DMS 273 (cell line): ENCODE measurements at regions not wholly inside any gene's neighbourhood (a gene's known extent, or its start where the extent isn't known, plus 50 kb on each side); places are given as distances from the start of the nearest gene placed in this dataset.

Experiments
- DNase-seq: peaks from one replicate; lab custom pipeline; 2025; ENCODE audit not compliant: unreplicated experiment; lab: John Stamatoyannopoulos, UW

GRCh38 chr2:71783215-71783614 is 329.9 kb downstream of the DYSF start:
- DNase-seq: no peak

DNA sequence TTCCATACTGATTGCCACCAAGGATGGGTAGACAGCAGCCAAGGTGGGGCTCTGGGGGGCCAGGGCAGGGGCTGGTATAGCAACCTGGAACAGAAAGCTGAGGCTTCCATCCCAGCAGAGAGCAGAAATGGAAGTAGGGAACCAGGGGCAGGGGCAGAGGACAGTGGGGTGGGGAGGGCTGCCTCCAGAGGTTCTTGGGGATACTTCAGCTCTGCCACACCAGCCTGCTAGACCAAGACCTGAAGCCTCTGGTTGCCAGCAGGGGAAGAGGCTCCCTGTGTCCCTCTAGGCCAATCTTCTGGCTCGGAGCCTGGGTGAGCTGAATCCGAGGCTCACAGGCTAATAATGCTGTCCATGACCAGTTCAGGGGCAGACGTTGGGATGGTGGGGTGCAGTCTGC is 329.0 kb downstream of the DYSF start:
- DNase-seq: no peak

- no peak for DNase-seq
Observed at GRCh38 chr2:71781695-71782228, 328.4 kb downstream of the DYSF start.

DNA sequence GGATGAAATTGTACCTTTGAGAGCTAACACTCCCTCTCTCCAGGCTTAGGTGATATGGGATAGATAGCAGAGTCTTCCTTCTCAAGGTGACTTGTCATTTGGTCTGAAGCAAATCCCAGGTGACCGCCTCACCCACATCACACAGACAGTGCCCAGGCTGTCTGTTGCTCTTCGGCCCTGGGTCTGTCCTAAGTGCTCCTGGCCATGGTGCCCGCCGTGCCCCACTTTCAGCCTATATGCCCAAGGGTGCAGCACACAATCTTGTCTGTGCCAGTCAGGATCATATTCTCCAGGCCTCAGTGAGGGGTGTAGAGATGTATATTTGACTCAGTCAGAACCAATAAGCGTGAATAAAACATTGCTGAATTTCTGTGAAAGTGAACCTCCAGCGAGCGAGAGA is 326.8 kb downstream of the DYSF start:
- DNase-seq: no peak

DNA sequence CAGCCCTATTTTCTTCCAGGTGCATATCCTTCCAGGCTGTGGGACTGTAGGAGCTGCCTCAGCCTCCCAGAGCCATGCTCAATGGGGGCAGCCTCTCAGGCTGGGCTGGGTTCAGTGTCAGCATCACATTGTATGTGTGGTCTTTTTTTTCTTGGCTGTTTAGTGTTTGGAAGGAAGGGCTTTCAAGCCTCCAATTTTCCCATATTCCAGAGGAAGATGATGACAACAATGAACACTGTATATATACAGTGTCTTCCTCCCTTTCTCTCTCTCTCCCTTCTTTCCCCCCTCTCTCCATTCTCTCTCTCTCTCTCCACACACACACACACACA is 326.4 kb downstream of the DYSF start:
- DNase-seq: no peak

DNA sequence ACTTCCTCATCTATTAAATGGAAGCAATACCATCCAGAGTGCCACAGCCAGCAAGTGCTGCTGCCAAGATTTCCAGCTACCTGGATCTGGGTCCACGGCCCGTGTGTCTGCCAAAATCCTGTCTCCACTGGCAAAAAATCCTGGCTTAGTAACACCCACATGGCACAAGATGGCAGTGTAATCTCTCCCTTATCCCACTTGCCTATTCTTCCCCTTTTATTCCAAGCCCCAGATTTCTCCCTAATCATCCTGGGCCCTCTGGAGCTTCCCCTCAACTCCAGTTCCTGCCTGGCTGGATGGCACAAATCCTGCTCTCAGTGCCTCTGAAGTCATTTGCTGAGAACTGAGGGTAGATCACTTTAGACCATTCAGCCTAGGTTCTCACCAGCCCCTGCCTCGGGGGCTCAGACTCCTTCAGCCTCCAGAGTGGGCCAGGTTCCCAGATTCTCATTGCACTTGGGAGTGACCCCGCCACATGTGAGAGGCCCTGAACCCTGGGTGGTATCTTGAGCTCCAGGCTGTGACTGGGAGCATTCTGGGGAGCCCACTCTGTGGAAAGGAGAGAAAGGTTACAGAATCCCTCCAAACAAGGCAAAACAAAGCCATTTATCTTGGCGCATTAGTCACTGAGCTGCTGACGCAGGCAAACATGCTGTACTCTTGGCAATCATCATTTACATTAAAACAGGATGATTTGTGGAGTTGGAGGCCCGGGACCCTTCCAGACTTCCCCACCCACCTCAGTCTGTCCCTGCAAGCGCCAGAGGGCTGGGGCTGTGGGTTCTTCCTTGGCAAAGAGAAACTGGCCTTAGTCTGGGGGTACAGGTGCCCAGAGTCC is 325.8 kb downstream of the DYSF start:
- DNase-seq: peak; percentile 47

DNA sequence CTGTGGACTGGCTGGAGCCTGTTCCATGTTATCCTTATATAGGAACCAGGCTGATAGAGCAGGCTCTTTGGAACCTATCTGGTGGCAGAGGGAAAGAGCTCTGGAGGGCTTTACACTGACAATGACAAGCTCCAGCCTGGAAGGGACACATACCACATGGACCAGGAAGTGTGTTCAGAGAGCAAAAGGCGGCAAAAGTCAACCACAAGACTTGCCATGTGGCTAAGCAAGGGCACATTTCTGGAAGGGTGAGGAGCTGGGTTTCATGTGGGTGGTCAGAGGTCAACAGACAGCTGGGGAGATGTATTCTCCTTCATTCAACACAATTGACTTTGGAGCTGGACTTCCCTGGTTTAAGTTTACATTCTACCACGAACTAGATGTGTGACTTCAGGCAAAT is 325.2 kb downstream of the DYSF start:
- DNase-seq: no peak

GRCh38 chr2:71777946-71778345 is 324.6 kb downstream of the DYSF start:
- DNase-seq: no peak

- DNase-seq: no peak
Observed at GRCh38 chr2:71776227-71776626, 322.9 kb downstream of the DYSF start.

GRCh38 chr2:71773218-71773617 is 319.9 kb downstream of the DYSF start:
- DNase-seq: no peak

GRCh38 chr2:71772510-71773172 is 319.3 kb downstream of the DYSF start:
- no peak for DNase-seq

DNA sequence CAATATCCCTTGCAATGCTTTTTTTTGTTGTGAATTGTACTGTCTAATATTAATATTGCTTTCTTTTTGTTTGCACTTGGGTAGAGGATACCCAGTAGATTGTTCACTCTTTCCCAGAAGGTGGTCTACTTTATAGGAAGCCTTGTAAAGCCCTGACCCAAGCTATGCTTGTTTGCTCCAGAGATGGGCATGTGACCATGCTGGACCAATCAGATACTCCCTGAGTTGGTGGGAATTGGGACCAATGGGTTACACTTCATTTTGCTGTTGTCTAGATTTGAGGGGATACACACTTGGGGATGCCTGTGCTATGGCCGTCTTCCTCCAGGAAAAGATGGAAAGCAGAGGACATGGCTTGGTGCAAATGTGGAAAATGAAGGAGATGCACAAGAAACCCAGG is 314.3 kb downstream of the DYSF start:
- DNase-seq: no peak

DNA sequence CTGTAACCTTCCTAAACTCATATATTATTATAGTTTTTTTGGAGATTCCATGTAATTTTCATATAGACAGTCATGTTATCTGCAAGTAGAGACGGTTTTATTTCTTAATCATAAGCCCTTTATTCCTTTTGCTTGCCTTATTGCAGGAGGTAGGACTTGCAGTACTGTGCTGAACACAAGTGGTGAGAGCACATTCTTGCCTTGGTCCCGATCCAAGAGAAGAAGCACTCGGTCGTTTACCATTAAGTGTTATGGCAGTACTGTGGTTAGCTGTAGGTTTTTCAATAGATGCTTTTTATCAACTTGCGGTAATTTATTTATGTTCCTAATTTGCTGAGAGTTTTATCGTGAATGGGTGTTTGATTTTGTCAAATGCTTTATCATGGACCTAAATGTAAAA is 305.7 kb downstream of the DYSF start:
- DNase-seq: no peak

GRCh38 chr2:71757351-71757750 is 304.0 kb downstream of the DYSF start:
- no peak for DNase-seq

GRCh38 chr2:71756280-71756906 is 303.0 kb downstream of the DYSF start:
- DNase-seq: no peak

DNA sequence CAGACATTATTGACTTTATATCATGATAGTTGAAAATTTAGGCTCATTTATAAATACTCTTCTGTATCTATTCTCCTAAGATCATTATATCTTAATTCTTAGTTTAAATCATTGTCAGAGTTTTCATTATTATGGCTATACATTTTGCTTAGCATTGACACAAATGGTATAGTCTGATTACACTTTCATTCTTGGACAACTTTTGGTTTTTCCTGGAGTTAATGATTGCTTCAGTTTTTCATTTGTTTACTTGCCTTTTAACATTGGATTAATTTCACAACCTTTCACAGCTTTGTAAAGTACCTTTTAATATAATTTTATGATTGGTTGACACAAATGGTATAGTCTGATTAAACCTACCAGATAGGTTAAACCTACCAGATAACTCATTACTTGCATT is 298.2 kb downstream of the DYSF start:
- DNase-seq: no peak

GRCh38 chr2:71749671-71750101 is 296.3 kb downstream of the DYSF start:
- DNase-seq: peak; percentile 86

GRCh38 chr2:71748227-71748626 is 294.9 kb downstream of the DYSF start:
- no peak for DNase-seq

DNA sequence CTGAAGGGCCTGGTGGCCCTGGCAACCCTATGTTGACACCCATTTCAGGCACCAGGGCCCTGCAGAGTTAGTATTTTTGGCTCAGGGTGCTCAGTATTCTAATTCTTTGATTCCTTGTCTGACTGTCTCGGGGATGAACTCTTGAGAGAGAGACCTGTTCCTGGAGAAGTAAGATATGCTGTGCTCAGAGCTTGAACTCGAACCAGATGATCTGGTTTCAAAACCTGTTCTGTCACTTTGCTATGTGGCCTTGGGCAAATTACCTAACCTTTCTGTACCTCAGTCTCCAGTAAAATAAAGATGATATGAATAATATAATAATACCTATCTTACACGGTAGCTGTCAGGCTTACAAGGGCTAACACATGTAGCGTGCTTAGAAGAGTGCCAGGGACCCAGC is 294.2 kb downstream of the DYSF start:
- DNase-seq: no peak

DNA sequence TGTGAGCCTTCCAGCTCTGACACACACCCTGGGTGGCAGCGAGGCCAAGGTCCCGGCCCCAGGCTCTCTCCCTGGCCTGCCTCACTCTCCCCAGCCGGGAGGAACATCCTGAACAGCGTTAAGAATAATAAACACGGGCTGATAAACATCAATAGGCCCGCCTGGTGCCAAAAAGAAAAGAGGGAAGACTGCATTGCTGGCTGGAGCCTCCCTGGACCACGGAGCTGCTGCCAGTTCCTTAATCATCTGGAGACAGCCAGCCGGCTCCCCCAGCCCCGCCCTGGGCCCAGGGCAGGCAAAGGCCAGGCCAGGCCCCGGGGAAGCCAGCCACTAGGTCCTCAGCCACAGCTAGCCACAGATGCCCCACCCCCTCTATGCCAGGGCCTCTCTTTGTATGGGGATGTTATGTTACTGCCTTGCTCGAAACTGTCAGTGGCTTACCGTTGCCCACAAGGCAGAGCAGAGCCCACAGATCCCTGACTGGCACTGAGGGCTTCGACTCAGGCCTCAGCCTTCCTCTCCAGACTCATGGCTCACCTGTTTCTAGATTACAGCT is 293.7 kb downstream of the DYSF start:
- peak; percentile 43 for DNase-seq

GRCh38 chr2:71744781-71745180 is 291.4 kb downstream of the DYSF start:
- DNase-seq: no peak
